ENCODE measurements at regions not wholly inside any gene's neighbourhood (a gene's known extent, or its start where the extent isn't known, plus 50 kb on each side); places are given as distances from the start of the nearest gene placed in this dataset.

DNA sequence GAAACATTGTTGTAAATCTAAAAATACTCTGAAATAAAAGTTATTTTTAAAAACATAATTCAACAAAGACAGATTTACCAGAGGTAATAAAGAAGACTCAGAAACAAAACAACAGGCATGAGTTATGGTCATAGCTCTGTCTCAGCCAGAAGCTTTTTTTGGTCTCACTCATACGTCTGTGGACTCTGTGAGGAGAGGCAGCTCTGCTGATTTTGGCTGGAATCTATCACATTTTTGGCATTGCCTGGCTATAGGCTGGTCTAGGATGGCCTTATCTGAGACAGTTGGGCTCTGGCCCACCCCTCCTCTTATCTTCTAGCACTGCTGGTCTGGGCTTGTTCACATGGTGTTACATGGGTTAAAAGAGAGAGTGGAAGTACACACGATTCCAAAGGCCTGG is 514.0 kb upstream of the BTBD3 start:
- Histone ChIP-seq H3K79me2 (ENCODE audit: insufficient read depth, low read length) (no peaks in the 10 kb centered on the region), H3K27me3 (ENCODE audit: control insufficient read depth in 1 of 2, insufficient read depth in 2 of 2, low read length in 2 of 2) (no peaks in the 10 kb centered on the region), H3K9me3 (ENCODE audit: low read length) (no peaks in the 10 kb centered on the region), H4K20me1 (ENCODE audit: insufficient read depth, low read length) (no peaks in the 10 kb centered on the region), H3K9ac (ENCODE audit: insufficient read depth, low read depth, low read length) (no peak overlapping the region), H3K27ac (ENCODE audit: extremely low read length, insufficient read depth, low read length) (no peak overlapping the region), H3K4me3 (replicated peaks in 1 of 3; ENCODE audit: insufficient read depth in 1 of 3, low read depth in 2 of 3, low read length in 3 of 3) (no peak overlapping the region), H2AFZ (ENCODE audit: low read length) (no peak overlapping the region), H3K4me2 (ENCODE audit: low read depth, low read length) (no peak overlapping the region), H3K36me3 (replicated peaks in 1 of 2; ENCODE audit: control insufficient read depth in 1 of 2, insufficient read depth in 2 of 2, low read length in 2 of 2) (no peaks in the 10 kb centered on the region), H3K4me1 (ENCODE audit: insufficient read depth, low read length) (no peaks in the 10 kb centered on the region)
- ChIA-PET POLR2A (no interaction called here), CTCF (ENCODE audit: low intra/inter-chr PET ratio, low total read pairs) (no interaction called here)
- BruUV-seq (replicated peaks): no TSS peak
- TF ChIP-seq, protein P1, sequence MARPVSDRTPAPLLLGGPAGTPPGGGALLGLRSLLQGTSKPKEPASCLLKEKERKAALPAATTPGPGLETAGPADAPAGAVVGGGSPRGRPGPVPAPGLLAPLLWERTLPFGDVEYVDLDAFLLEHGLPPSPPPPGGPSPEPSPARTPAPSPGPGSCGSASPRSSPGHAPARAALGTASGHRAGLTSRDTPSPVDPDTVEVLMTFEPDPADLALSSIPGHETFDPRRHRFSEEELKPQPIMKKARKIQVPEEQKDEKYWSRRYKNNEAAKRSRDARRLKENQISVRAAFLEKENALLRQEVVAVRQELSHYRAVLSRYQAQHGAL (CRISPR knock-in tag; IDR thresholded peaks at IDR 0.05; ENCODE audit: not compliant biosample characterization): no peak
- TF ChIP-seq ZEB1 (IDR thresholded peaks at IDR 0.05; ENCODE audit: insufficient replicate concordance, low read depth) (no peak), HMG20B (CRISPR knock-in tag; conservative IDR thresholded peaks at IDR 0.05) (no peak), ZNF350 (CRISPR knock-in tag; IDR thresholded peaks at IDR 0.05; ENCODE audit: borderline replicate concordance, low read depth) (no peak), XRCC5 (optimal IDR thresholded peaks at IDR 0.05; ENCODE audit: low read length) (no peak), SMAD3 (CRISPR knock-in tag; IDR thresholded peaks at IDR 0.05) (no peak), ZNF615 (CRISPR knock-in tag; IDR thresholded peaks at IDR 0.05; ENCODE audit: borderline replicate concordance) (no peak)
- TF ChIP-seq, protein P2, sequence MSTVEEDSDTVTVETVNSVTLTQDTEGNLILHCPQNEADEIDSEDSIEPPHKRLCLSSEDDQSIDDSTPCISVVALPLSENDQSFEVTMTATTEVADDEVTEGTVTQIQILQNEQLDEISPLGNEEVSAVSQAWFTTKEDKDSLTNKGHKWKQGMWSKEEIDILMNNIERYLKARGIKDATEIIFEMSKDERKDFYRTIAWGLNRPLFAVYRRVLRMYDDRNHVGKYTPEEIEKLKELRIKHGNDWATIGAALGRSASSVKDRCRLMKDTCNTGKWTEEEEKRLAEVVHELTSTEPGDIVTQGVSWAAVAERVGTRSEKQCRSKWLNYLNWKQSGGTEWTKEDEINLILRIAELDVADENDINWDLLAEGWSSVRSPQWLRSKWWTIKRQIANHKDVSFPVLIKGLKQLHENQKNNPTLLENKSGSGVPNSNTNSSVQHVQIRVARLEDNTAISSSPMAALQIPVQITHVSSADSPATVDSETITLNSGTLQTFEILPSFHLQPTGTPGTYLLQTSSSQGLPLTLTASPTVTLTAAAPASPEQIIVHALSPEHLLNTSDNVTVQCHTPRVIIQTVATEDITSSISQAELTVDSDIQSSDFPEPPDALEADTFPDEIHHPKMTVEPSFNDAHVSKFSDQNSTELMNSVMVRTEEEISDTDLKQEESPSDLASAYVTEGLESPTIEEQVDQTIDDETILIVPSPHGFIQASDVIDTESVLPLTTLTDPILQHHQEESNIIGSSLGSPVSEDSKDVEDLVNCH (CRISPR knock-in tag; IDR thresholded peaks at IDR 0.05): no peak
- TF ChIP-seq, protein P3, sequence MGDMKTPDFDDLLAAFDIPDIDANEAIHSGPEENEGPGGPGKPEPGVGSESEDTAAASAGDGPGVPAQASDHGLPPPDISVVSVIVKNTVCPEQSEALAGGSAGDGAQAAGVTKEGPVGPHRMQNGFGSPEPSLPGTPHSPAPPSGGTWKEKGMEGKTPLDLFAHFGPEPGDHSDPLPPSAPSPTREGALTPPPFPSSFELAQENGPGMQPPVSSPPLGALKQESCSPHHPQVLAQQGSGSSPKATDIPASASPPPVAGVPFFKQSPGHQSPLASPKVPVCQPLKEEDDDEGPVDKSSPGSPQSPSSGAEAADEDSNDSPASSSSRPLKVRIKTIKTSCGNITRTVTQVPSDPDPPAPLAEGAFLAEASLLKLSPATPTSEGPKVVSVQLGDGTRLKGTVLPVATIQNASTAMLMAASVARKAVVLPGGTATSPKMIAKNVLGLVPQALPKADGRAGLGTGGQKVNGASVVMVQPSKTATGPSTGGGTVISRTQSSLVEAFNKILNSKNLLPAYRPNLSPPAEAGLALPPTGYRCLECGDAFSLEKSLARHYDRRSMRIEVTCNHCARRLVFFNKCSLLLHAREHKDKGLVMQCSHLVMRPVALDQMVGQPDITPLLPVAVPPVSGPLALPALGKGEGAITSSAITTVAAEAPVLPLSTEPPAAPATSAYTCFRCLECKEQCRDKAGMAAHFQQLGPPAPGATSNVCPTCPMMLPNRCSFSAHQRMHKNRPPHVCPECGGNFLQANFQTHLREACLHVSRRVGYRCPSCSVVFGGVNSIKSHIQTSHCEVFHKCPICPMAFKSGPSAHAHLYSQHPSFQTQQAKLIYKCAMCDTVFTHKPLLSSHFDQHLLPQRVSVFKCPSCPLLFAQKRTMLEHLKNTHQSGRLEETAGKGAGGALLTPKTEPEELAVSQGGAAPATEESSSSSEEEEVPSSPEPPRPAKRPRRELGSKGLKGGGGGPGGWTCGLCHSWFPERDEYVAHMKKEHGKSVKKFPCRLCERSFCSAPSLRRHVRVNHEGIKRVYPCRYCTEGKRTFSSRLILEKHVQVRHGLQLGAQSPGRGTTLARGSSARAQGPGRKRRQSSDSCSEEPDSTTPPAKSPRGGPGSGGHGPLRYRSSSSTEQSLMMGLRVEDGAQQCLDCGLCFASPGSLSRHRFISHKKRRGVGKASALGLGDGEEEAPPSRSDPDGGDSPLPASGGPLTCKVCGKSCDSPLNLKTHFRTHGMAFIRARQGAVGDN (CRISPR knock-in tag; IDR thresholded peaks at IDR 0.05): no peak
- TF ChIP-seq, protein P4, sequence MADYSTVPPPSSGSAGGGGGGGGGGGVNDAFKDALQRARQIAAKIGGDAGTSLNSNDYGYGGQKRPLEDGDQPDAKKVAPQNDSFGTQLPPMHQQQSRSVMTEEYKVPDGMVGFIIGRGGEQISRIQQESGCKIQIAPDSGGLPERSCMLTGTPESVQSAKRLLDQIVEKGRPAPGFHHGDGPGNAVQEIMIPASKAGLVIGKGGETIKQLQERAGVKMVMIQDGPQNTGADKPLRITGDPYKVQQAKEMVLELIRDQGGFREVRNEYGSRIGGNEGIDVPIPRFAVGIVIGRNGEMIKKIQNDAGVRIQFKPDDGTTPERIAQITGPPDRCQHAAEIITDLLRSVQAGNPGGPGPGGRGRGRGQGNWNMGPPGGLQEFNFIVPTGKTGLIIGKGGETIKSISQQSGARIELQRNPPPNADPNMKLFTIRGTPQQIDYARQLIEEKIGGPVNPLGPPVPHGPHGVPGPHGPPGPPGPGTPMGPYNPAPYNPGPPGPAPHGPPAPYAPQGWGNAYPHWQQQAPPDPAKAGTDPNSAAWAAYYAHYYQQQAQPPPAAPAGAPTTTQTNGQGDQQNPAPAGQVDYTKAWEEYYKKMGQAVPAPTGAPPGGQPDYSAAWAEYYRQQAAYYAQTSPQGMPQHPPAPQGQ (CRISPR knock-in tag; IDR thresholded peaks at IDR 0.05; ENCODE audit: borderline replicate concordance): no peak
- TF ChIP-seq, protein P5, sequence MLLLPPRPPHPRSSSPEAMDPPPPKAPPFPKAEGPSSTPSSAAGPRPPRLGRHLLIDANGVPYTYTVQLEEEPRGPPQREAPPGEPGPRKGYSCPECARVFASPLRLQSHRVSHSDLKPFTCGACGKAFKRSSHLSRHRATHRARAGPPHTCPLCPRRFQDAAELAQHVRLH (CRISPR knock-in tag; IDR thresholded peaks at IDR 0.05; ENCODE audit: borderline replicate concordance, low read depth): no peak
- TF ChIP-seq, protein P6, sequence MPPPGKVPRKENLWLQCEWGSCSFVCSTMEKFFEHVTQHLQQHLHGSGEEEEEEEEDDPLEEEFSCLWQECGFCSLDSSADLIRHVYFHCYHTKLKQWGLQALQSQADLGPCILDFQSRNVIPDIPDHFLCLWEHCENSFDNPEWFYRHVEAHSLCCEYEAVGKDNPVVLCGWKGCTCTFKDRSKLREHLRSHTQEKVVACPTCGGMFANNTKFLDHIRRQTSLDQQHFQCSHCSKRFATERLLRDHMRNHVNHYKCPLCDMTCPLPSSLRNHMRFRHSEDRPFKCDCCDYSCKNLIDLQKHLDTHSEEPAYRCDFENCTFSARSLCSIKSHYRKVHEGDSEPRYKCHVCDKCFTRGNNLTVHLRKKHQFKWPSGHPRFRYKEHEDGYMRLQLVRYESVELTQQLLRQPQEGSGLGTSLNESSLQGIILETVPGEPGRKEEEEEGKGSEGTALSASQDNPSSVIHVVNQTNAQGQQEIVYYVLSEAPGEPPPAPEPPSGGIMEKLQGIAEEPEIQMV (CRISPR knock-in tag; IDR thresholded peaks at IDR 0.05; ENCODE audit: low read depth): no peak
- intact Hi-C loops (cut with micrococcal nuclease; ENCODE audit: unreplicated experiment): no loop called here
- ATAC-seq (no peak), FAIRE-seq (no peak), DNase-seq (ENCODE audit: low spot score) (no peak)
- in situ Hi-C loops (cut with HindIII; ENCODE audit: extremely low pct_ligation_motif_present, low pct_unique_long_range_greater_than_20kb): no loop called here
- WGBS (ENCODE audit: low lambda C conversion rate): 6% methylated on average over 2 of the region's 2 CpGs
